ENCODE measurements at regions not wholly inside any gene's neighbourhood (a gene's known extent, or its start where the extent isn't known, plus 50 kb on each side); places are given as distances from the start of the nearest gene placed in this dataset.

DNA sequence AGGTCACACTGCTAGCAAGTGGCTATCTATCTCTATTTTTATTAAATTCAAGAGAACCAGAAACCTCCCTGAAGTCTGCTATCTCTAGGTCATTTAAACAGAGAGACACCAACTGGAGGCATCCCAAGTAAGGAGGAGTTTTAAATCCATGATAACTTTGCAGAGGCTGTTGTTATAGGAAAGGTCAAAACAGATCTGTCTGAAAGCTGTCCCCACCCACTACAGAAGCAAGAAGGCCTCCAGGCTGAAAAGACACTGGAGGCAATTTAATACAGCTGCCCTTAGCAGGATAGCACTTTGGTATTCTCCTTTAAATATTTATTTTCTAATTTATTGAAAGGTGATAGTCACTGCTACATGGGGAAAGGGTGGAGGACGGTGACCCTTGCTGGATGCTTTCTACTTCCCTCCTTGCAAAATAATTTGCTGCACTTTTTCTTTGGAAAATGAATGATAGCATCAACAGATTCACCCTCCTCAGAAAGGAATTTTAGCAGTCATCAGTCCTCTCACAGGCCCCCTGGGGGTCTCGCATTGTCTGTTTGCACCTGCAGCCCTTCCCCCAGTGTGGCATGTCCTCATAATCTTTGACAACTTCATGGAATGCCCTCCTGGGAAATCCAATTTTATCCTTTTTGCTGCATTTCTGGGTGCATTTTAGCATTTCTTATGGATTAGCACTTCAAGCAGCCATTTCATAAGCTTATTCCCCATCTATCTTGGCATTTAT, 429.5 kb upstream of the TNP1 start:
- Histone ChIP-seq H3K4me3 (no peak overlapping the region), H3K4me1 (peaks cover 5 to 21% (median 14%) of the 10 kb centered on the region in 9 donors), H3K27me3 (no peaks in the 10 kb centered on the region), H3K9me3 (no peaks in the 10 kb centered on the region), H3K27ac (peak overlapping the region in 7 of 10 donors; percentile 6 to 69 (median 46)), H3K36me3 (no peaks in the 10 kb centered on the region)
- ATAC-seq (peak; percentile 37 to 86 (median 79)), DNase-seq (peak in 1 of 2 donors; percentile 31)
- TF ChIP-seq, protein P1, sequence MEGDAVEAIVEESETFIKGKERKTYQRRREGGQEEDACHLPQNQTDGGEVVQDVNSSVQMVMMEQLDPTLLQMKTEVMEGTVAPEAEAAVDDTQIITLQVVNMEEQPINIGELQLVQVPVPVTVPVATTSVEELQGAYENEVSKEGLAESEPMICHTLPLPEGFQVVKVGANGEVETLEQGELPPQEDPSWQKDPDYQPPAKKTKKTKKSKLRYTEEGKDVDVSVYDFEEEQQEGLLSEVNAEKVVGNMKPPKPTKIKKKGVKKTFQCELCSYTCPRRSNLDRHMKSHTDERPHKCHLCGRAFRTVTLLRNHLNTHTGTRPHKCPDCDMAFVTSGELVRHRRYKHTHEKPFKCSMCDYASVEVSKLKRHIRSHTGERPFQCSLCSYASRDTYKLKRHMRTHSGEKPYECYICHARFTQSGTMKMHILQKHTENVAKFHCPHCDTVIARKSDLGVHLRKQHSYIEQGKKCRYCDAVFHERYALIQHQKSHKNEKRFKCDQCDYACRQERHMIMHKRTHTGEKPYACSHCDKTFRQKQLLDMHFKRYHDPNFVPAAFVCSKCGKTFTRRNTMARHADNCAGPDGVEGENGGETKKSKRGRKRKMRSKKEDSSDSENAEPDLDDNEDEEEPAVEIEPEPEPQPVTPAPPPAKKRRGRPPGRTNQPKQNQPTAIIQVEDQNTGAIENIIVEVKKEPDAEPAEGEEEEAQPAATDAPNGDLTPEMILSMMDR (IDR thresholded peaks at IDR 0.05), result no peak
- intact Hi-C loops (cut with DNase I), result no loop called here
- WGBS, 2 donors, result 61 to 66% methylated on average over 2 of the region's 2 CpGs

DNA sequence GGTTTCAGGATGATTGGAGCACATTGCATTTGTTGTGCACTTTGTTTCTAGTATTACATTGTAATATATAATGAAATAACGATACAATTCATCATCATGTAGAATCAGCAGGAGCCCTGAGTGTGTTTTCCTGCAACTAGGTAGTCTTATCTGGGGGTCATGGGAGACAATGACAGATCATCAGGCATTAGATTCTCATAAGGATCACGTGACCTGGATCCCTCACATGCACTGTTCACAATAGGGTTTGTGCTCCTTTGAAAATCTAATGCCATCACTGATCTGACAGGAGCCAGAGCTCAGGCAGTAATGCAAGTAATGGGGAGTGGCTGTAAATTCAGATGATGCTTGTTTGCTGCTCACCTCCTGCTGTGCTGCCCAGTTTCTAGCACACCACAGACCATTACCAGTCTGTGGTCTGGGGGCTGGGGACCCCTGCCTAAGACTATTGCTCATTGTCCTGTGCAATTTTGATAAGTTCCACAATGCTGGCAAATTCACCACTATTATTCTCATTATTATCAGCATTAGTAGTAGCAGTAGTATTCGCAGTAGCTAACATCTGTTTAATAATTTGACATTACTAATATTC, 428.7 kb upstream of the TNP1 start:
- TF ChIP-seq, protein P1 (IDR thresholded peaks at IDR 0.05), result no peak
- H3K36me3 ChIP-seq, result no peaks in the 10 kb centered on the region
- intact Hi-C loops (cut with DNase I), result no loop called here
- no peaks in the 10 kb centered on the region for H3K9me3 ChIP-seq
- no peak for ATAC-seq
- H3K27me3 ChIP-seq, result peaks cover 0 to 4% (median 0%) of the 10 kb centered on the region in 7 donors
- H3K27ac ChIP-seq, result peak overlapping the region in 4 of 10 donors; percentile 31 to 59 (median 39)
- no peak for DNase-seq
- 83 to 90% methylated on average over 3 of the region's 3 CpGs for WGBS, 2 donors
- peaks cover 5 to 21% (median 14%) of the 10 kb centered on the region in 9 donors for H3K4me1 ChIP-seq
- no peak overlapping the region for H3K4me3 ChIP-seq

DNA sequence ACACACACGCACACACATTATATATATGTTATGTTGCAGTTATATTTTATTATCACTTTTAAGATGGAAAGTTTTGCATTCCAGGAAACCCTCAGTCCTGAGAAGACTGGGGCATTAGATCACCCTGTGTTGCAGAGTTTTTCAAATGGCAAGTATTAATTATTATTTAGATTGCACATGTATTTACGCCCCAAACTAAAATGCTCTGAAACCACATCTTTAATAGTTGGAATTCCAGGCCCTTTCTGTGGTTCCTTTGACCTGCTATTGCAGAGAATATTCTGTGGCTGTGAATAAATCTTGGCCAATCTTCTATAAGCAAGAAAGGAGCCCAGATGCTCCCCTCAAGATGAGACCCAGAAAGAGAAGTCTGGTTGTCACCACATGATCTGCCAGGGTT, 427.0 kb upstream of the TNP1 start:
- ATAC-seq, result no peak
- no peaks in the 10 kb centered on the region for H3K9me3 ChIP-seq
- intact Hi-C loops (cut with DNase I), result no loop called here
- DNase-seq, result no peak
- H3K4me3 ChIP-seq, result no peak overlapping the region
- WGBS, 2 donors, result 95 to 97% methylated on average over 2 of the region's 2 CpGs
- H3K27me3 ChIP-seq, result peaks cover 0 to 4% (median 0%) of the 10 kb centered on the region in 7 donors
- H3K36me3 ChIP-seq, result no peaks in the 10 kb centered on the region
- no peak overlapping the region for H3K27ac ChIP-seq
- TF ChIP-seq, protein P1 (IDR thresholded peaks at IDR 0.05), result no peak
- peaks cover 5 to 21% (median 14%) of the 10 kb centered on the region in 9 donors for H3K4me1 ChIP-seq

DNA sequence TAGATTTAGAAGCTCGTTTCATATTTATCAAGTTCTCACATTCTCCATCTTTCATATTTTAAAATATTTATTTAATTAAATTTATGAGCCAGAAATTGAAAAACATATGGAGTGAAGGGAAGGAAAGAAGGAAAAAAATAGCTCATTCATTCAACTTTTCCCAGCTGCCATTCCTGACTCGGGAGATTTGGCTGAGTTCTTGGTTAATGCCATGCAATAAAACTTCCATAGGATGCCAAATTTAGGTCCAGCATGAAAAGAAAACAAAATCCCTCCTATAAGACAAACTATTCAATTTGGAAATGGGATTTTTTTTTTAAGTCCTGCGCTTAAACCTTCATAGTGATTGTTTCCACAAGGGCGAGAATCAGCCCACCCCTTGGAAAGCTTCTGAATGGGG, 426.1 kb upstream of the TNP1 start:
- no peak overlapping the region for H3K4me3 ChIP-seq
- DNase-seq, result no peak
- ATAC-seq, result no peak
- H3K27me3 ChIP-seq, result peaks cover 0 to 4% (median 0%) of the 10 kb centered on the region in 7 donors
- no peak overlapping the region for H3K27ac ChIP-seq
- peaks cover 5 to 21% (median 14%) of the 10 kb centered on the region in 9 donors for H3K4me1 ChIP-seq
- intact Hi-C loops (cut with DNase I), result no loop called here
- H3K36me3 ChIP-seq, result no peaks in the 10 kb centered on the region
- TF ChIP-seq, protein P1 (IDR thresholded peaks at IDR 0.05), result no peak
- no peaks in the 10 kb centered on the region for H3K9me3 ChIP-seq
- WGBS, 2 donors, result 92 to 95% methylated on average over 4 of the region's 4 CpGs
